ENCODE measurements at regions not wholly inside any gene's neighbourhood (a gene's known extent, or its start where the extent isn't known, plus 50 kb on each side); places are given as distances from the start of the nearest gene placed in this dataset.
A peak's percentile ranks its signal among the peaks of the same experiment; 100 is the strongest.

DNA sequence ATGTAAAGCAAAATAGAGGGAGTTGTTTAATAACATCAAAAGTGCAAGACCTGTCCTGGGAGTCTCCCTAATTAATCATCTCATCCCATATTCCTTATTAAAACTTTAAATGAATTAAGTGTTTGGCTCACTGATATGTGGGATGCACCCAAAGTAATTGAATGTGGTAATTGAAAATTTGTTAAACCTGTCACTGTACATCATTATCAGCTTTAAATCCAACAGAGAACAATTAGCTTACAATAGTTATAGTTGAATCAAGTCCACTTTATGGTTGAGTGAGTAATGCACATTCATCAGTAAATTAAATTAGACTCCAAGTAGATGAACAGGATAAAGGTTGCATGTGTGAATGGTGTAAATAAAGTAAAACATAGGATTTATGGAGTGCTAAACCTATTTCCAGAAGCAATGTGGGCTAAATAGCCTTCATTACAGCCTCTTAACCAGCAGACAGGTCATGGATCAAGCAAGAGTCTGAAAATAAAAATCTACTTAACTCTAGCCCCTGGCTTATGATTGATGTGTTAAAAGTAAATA, 608.2 kb upstream of the CCDC54 start:
- Histone ChIP-seq H3K27me3 (ENCODE audit: insufficient read depth, low read length, poor library complexity) (no peaks in the 10 kb centered on the region), H3K4me3 (ENCODE audit: low read depth in 1 of 2, low read length in 2 of 2) (no peak overlapping the region), H3K79me2 (ENCODE audit: insufficient read depth, low read length) (no peaks in the 10 kb centered on the region), H3K9ac (ENCODE audit: low read depth, low read length) (no peak overlapping the region), H4K20me1 (ENCODE audit: insufficient read depth, low read length) (no peaks in the 10 kb centered on the region), H3K4me2 (ENCODE audit: insufficient read depth, low read length) (no peak overlapping the region), H2AFZ (ENCODE audit: low read depth, low read length) (no peak overlapping the region), H3K4me1 (ENCODE audit: insufficient read depth, low read length) (peaks cover 6% of the 10 kb centered on the region), H3K9me3 (ENCODE audit: insufficient read depth, low read length, severe bottlenecking) (no peaks in the 10 kb centered on the region), H3K36me3 (ENCODE audit: insufficient read depth, low read length) (no peaks in the 10 kb centered on the region), H3K27ac (ENCODE audit: low read length) (no peak overlapping the region)
- TF ChIP-seq, protein P1, sequence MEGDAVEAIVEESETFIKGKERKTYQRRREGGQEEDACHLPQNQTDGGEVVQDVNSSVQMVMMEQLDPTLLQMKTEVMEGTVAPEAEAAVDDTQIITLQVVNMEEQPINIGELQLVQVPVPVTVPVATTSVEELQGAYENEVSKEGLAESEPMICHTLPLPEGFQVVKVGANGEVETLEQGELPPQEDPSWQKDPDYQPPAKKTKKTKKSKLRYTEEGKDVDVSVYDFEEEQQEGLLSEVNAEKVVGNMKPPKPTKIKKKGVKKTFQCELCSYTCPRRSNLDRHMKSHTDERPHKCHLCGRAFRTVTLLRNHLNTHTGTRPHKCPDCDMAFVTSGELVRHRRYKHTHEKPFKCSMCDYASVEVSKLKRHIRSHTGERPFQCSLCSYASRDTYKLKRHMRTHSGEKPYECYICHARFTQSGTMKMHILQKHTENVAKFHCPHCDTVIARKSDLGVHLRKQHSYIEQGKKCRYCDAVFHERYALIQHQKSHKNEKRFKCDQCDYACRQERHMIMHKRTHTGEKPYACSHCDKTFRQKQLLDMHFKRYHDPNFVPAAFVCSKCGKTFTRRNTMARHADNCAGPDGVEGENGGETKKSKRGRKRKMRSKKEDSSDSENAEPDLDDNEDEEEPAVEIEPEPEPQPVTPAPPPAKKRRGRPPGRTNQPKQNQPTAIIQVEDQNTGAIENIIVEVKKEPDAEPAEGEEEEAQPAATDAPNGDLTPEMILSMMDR (IDR thresholded peaks at IDR 0.05; ENCODE audit: borderline replicate concordance, extremely low read depth, low read length, poor library complexity, severe bottlenecking), result no peak
- no peak for TF ChIP-seq EZH2 (IDR thresholded peaks at IDR 0.05; ENCODE audit: borderline replicate concordance, low read depth, low read length, severe bottlenecking)
- DNase-seq (no peak), ATAC-seq (ENCODE audit: insufficient read depth, low read depth) (no peak)

DNA sequence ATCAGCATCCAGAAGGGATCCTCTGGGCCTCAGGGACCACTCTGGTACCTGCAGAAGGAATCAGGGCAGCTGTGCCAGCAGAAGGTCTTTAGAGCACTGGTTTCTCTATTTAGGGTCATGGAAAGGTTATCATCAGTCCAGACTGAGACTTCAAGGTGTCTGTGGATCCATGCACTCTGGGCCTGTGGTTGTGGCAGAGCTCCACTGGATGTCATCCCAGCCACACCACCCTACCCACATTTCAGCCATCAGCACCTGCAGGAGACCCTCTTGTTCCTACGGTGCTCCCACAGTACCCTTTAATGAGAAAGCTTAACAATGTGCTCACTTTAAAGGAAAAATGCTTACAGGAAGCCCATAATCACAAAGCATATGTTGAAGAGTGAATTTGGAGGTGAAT, 603.4 kb upstream of the CCDC54 start:
- H3K4me2 ChIP-seq (ENCODE audit: insufficient read depth, low read length), result no peak overlapping the region
- H2AFZ ChIP-seq (ENCODE audit: low read depth, low read length), result peak overlapping the region; percentile 19; the same call in 1 of the 2 replicates

DNA sequence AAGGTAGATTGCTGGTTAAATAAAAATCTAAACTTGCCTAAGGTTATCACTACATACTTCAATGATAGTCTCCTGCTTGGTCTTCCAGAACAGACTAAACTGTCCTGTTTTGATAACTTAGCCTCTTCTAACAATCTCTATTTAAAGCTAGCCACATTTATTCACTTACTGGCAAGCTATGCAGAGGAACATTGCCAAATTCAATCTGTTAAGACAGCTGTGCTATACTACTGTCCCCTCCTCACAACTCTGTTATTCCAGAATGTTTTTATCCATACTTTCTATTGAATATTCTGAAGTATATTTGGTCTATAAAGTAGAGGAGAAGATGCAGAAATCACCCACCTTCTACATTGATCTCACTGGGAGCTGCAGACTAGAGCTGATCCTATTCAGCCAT, 594.0 kb upstream of the CCDC54 start:
- no peak overlapping the region for H3K9ac ChIP-seq (ENCODE audit: low read depth, low read length)
- ATAC-seq (ENCODE audit: insufficient read depth, low read depth), result no peak

More for the DNA sequence above, 603.4 kb upstream of the CCDC54 start:
- ATAC-seq (ENCODE audit: insufficient read depth, low read depth) (peak; percentile 90), DNase-seq (peak; percentile 43)
- Histone ChIP-seq H3K27me3 (ENCODE audit: insufficient read depth, low read length, poor library complexity) (no peaks in the 10 kb centered on the region), H3K9ac (ENCODE audit: low read depth, low read length) (no peak overlapping the region), H3K9me3 (ENCODE audit: insufficient read depth, low read length, severe bottlenecking) (no peaks in the 10 kb centered on the region), H3K4me1 (ENCODE audit: insufficient read depth, low read length) (peaks cover 7% of the 10 kb centered on the region), H3K27ac (ENCODE audit: low read length) (0 out of 2 replicates have a peak overlapping the region, but pooled peaks have one; percentile 6), H3K79me2 (ENCODE audit: insufficient read depth, low read length) (no peaks in the 10 kb centered on the region), H3K4me3 (ENCODE audit: low read depth in 1 of 2, low read length in 2 of 2) (no peak overlapping the region), H4K20me1 (ENCODE audit: insufficient read depth, low read length) (no peaks in the 10 kb centered on the region), H3K36me3 (ENCODE audit: insufficient read depth, low read length) (no peaks in the 10 kb centered on the region)
- TF ChIP-seq, protein P1 (IDR thresholded peaks at IDR 0.05; ENCODE audit: borderline replicate concordance, extremely low read depth, low read length, poor library complexity, severe bottlenecking), result peak; percentile 34
- TF ChIP-seq EZH2 (IDR thresholded peaks at IDR 0.05; ENCODE audit: borderline replicate concordance, low read depth, low read length, severe bottlenecking), result no peak

More for the DNA sequence above, 594.0 kb upstream of the CCDC54 start:
- 0 out of 2 replicates have a peak overlapping the region, but pooled peaks have one; percentile 7 for H2AFZ ChIP-seq (ENCODE audit: low read depth, low read length)
- DNase-seq, result no peak
- H3K4me1 ChIP-seq (ENCODE audit: insufficient read depth, low read length), result no peaks in the 10 kb centered on the region
- no peaks in the 10 kb centered on the region for H3K9me3 ChIP-seq (ENCODE audit: insufficient read depth, low read length, severe bottlenecking)
- no peaks in the 10 kb centered on the region for H4K20me1 ChIP-seq (ENCODE audit: insufficient read depth, low read length)
- H3K4me3 ChIP-seq (ENCODE audit: low read depth in 1 of 2, low read length in 2 of 2), result no peak overlapping the region
- H3K79me2 ChIP-seq (ENCODE audit: insufficient read depth, low read length), result no peaks in the 10 kb centered on the region
- no peak overlapping the region for H3K27ac ChIP-seq (ENCODE audit: low read length)
- H3K27me3 ChIP-seq (ENCODE audit: insufficient read depth, low read length, poor library complexity), result no peaks in the 10 kb centered on the region
- no peaks in the 10 kb centered on the region for H3K36me3 ChIP-seq (ENCODE audit: insufficient read depth, low read length)
- TF ChIP-seq, protein P1 (IDR thresholded peaks at IDR 0.05; ENCODE audit: borderline replicate concordance, extremely low read depth, low read length, poor library complexity, severe bottlenecking), result no peak
- TF ChIP-seq EZH2 (IDR thresholded peaks at IDR 0.05; ENCODE audit: borderline replicate concordance, low read depth, low read length, severe bottlenecking), result no peak
- no peak overlapping the region for H3K4me2 ChIP-seq (ENCODE audit: insufficient read depth, low read length)
